CD4-positive, alpha-beta T cell treated with Interleukin-15 for 4 hours (primary cell): ENCODE measurements at regions not wholly inside any gene's neighbourhood (a gene's known extent, or its start where the extent isn't known, plus 50 kb on each side); places are given as distances from the start of the nearest gene placed in this dataset.

Experiments used
- DNase-seq: peaks from one replicate; pipeline ENCODE4 v3.0.0-alpha.2; 2020; ENCODE audit warnings: low spot score

GRCh38 chr5:54678737-54679136 lies 161.2 kb downstream of the SNX18 start:
- no peak for DNase-seq

- no peak for DNase-seq
These were observed 159.2 kb downstream of the SNX18 start for GRCh38 chr5:54676481-54677340.

- peak; percentile 40 for DNase-seq
These were observed 156.1 kb downstream of the SNX18 start for GRCh38 chr5:54673523-54674225.

- DNase-seq: no peak
These were observed 155.3 kb downstream of the SNX18 start for GRCh38 chr5:54672871-54673270.

GRCh38 chr5:54671681-54672080 lies 154.1 kb downstream of the SNX18 start:
- no peak for DNase-seq

GRCh38 chr5:54671111-54671531 lies 153.6 kb downstream of the SNX18 start:
- no peak for DNase-seq

GRCh38 chr5:54670281-54670680 lies 152.7 kb downstream of the SNX18 start:
- no peak for DNase-seq

GRCh38 chr5:54669845-54670244 lies 152.3 kb downstream of the SNX18 start:
- no peak for DNase-seq

- no peak for DNase-seq
These were observed 151.7 kb downstream of the SNX18 start for GRCh38 chr5:54669285-54669684.

- DNase-seq: no peak
These were observed 150.5 kb downstream of the SNX18 start for GRCh38 chr5:54668096-54668495.

- no peak for DNase-seq
These were observed 149.6 kb downstream of the SNX18 start for GRCh38 chr5:54667136-54667535.

- DNase-seq: no peak
These were observed 146.3 kb downstream of the SNX18 start for GRCh38 chr5:54663866-54664265.

- DNase-seq: no peak
These were observed 143.6 kb downstream of the SNX18 start for GRCh38 chr5:54661111-54661510.

GRCh38 chr5:54659700-54660131 lies 142.2 kb downstream of the SNX18 start:
- no peak for DNase-seq

GRCh38 chr5:54658010-54658409 lies 140.5 kb downstream of the SNX18 start:
- no peak for DNase-seq

GRCh38 chr5:54656261-54656728 lies 138.7 kb downstream of the SNX18 start:
- no peak for DNase-seq

- DNase-seq: no peak
These were observed 138.2 kb downstream of the SNX18 start for GRCh38 chr5:54655761-54656160.

- DNase-seq: no peak
These were observed 137.7 kb downstream of the SNX18 start for GRCh38 chr5:54655266-54655665.

- DNase-seq: no peak
These were observed 136.5 kb downstream of the SNX18 start for GRCh38 chr5:54653956-54654614.

GRCh38 chr5:54651482-54652076 lies 134.0 kb downstream of the SNX18 start:
- no peak for DNase-seq

- no peak for DNase-seq
These were observed 131.5 kb downstream of the SNX18 start for GRCh38 chr5:54649041-54649504.
